Thyroid gland (tissue), 4 donors: ENCODE measurements at regions not wholly inside any gene's neighbourhood (a gene's known extent, or its start where the extent isn't known, plus 50 kb on each side); places are given as distances from the start of the nearest gene placed in this dataset.
"Not testable (repeated sequence)": the region's sequence is repeated elsewhere in the genome, so short reads cannot be mapped to it uniquely, and the experiment has no call there.

Source experiments
- POLR2A ChIP-seq, 2 donors: fragments of 450-650 bp; IDR thresholded peaks; one replicate each; pipeline ENCODE4 v1.6.1; 2017; ENCODE audit warnings: antibody characterized with exemption in 2 of 2, mild to moderate bottlenecking in 2 of 2, moderate library complexity in 1 of 2
- TF ChIP-seq, protein P1 (sequence below), 6 experiments: fragments of 200-600 bp in 3 of 6; fragments of 450-650 bp in 3 of 6; sonication (generic) in 3 of 6; IDR thresholded peaks; one replicate each; pipeline ENCODE4 v1.5.1; 2016 to 2019; ENCODE audit warnings: antibody characterized with exemption in 6 of 6, mild to moderate bottlenecking in 2 of 6, inconsistent platforms in 1 of 6, moderate library complexity in 1 of 6

DNA sequence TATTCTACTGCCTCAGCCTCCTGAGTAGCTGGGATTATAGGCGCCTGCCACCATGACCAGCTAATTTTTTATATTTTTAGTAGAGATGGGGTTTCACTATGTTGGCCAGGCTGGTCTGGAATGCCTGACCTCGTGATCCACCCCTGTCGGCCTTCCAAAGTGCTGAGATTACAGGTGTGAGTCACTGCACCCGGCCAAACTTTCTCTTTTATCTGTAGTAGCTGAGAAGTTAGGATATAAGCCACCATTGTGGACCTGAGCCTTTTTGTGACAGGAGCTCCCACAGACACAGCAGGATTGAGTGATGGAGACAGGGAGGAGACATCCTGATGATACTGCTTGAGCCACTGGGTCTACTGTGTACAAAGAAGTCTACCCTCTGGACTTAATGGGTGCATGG, 53.5 kb upstream of the LARP1 start:
- TF ChIP-seq POLR2A (IDR thresholded peaks at IDR 0.05): not testable (repeated sequence)
- TF ChIP-seq, protein P1, sequence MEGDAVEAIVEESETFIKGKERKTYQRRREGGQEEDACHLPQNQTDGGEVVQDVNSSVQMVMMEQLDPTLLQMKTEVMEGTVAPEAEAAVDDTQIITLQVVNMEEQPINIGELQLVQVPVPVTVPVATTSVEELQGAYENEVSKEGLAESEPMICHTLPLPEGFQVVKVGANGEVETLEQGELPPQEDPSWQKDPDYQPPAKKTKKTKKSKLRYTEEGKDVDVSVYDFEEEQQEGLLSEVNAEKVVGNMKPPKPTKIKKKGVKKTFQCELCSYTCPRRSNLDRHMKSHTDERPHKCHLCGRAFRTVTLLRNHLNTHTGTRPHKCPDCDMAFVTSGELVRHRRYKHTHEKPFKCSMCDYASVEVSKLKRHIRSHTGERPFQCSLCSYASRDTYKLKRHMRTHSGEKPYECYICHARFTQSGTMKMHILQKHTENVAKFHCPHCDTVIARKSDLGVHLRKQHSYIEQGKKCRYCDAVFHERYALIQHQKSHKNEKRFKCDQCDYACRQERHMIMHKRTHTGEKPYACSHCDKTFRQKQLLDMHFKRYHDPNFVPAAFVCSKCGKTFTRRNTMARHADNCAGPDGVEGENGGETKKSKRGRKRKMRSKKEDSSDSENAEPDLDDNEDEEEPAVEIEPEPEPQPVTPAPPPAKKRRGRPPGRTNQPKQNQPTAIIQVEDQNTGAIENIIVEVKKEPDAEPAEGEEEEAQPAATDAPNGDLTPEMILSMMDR (IDR thresholded peaks at IDR 0.05): not testable (repeated sequence)
